ENCODE measurements at regions not wholly inside any gene's neighbourhood (a gene's known extent, or its start where the extent isn't known, plus 50 kb on each side); places are given as distances from the start of the nearest gene placed in this dataset.

DNA sequence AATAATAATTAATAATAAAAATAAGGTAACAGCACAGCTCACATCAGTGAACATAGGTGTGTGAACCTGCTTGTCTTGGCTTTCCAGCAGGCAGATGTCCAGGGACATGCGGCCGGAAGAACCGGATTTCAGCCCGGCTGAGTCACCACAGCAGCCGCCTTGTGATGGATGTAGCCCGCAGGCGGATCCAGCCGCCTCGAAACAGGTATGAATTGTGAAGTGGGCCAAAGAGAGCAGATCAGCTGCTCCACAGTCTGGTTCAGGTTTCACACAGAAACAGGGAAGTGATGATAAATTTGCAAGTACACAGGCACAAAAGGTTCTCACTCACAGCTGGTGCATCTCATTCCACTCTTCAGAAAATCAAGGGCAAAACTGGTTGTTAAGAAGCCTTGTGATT lies 55.1 kb downstream of the ID4 start:
- H3K27ac ChIP-seq = peak overlapping the region in 3 of 4 donors; percentile 10 to 79 (median 77)
- peaks cover 0 to 36% (median 4%) of the 10 kb centered on the region in 3 donors for H3K4me1 ChIP-seq
- no peaks in the 10 kb centered on the region for H3K36me3 ChIP-seq
- no peak for DNase-seq
- WGBS, 2 donors = 35 to 36% methylated on average over 9 of the region's 9 CpGs
- intact Hi-C loops (cut with DNase I) = no loop called here
- H3K4me3 ChIP-seq = no peak overlapping the region
- no peaks in the 10 kb centered on the region for H3K9me3 ChIP-seq
- no peak for TF ChIP-seq POLR2A (IDR thresholded peaks at IDR 0.05)
- TF ChIP-seq, protein P1, sequence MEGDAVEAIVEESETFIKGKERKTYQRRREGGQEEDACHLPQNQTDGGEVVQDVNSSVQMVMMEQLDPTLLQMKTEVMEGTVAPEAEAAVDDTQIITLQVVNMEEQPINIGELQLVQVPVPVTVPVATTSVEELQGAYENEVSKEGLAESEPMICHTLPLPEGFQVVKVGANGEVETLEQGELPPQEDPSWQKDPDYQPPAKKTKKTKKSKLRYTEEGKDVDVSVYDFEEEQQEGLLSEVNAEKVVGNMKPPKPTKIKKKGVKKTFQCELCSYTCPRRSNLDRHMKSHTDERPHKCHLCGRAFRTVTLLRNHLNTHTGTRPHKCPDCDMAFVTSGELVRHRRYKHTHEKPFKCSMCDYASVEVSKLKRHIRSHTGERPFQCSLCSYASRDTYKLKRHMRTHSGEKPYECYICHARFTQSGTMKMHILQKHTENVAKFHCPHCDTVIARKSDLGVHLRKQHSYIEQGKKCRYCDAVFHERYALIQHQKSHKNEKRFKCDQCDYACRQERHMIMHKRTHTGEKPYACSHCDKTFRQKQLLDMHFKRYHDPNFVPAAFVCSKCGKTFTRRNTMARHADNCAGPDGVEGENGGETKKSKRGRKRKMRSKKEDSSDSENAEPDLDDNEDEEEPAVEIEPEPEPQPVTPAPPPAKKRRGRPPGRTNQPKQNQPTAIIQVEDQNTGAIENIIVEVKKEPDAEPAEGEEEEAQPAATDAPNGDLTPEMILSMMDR (IDR thresholded peaks at IDR 0.05) = no peak
- H3K27me3 ChIP-seq = no peaks in the 10 kb centered on the region

DNA sequence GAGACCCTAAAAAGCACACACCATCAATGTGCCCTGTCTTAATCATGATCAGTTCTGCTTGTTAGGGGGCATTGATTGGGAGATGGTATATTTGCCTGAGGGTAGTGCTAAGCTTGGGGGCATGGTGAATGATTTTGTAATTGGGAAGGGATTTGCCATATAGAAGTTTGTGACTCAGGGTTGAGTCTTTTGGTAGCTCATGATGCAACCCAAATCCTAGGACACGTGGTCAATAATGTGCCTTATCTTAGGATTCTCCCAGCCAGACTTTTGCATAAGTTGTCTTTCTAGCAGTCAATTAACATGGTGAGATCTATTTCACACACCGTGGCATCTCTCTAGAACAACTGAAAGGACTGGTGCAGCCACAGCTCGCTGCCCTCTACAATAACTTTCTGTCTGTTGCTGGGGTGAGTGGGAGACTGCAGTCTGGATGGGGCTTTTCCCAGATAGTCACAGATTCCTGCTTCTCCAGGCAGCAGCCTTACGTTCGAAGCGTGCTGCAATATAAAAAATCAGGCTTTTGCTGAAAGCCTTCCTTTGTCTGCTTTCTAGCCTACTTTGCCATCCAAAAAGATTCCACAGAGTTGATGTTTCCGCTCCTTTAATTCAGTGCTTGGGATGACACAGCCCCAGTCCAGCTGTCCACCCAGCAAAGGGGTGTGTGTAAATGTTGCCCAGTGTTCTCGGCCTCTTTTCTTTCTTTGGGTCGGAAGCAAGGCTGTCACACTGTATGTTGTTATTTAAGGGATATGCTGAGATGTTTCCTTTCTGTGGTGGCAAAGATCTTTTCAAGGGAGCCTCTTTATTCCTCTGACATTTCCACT lies 58.9 kb downstream of the ID4 start:
- no peak for DNase-seq
- no peak overlapping the region for H3K4me3 ChIP-seq
- intact Hi-C loops (cut with DNase I) = no loop called here
- no peaks in the 10 kb centered on the region for H3K27me3 ChIP-seq
- H3K9me3 ChIP-seq = no peaks in the 10 kb centered on the region
- 74 to 77% methylated on average over 9 of the region's 9 CpGs for WGBS, 2 donors
- no peaks in the 10 kb centered on the region for H3K36me3 ChIP-seq
- peaks cover 0 to 19% (median 4%) of the 10 kb centered on the region in 3 donors for H3K4me1 ChIP-seq
- TF ChIP-seq, protein P1 (IDR thresholded peaks at IDR 0.05) = no peak
- no peak for TF ChIP-seq POLR2A (IDR thresholded peaks at IDR 0.05)
- H3K27ac ChIP-seq = no peak overlapping the region

- H3K36me3 ChIP-seq = no peaks in the 10 kb centered on the region
- H3K9me3 ChIP-seq = no peaks in the 10 kb centered on the region
- 69 to 100% methylated on average over 1 to 2 of the region's 2 CpGs for WGBS, 2 donors
- H3K4me3 ChIP-seq = no peak overlapping the region
- TF ChIP-seq, protein P1 (IDR thresholded peaks at IDR 0.05) = no peak
- no peak for TF ChIP-seq POLR2A (IDR thresholded peaks at IDR 0.05)
- no peak for DNase-seq
- H3K4me1 ChIP-seq = peaks cover 0 to 13% (median 4%) of the 10 kb centered on the region in 3 donors
- intact Hi-C loops (cut with DNase I) = no loop called here
- no peaks in the 10 kb centered on the region for H3K27me3 ChIP-seq
- no peak overlapping the region for H3K27ac ChIP-seq
Observed at GRCh38 chr6:19896693-19897010, 59.5 kb downstream of the ID4 start.

DNA sequence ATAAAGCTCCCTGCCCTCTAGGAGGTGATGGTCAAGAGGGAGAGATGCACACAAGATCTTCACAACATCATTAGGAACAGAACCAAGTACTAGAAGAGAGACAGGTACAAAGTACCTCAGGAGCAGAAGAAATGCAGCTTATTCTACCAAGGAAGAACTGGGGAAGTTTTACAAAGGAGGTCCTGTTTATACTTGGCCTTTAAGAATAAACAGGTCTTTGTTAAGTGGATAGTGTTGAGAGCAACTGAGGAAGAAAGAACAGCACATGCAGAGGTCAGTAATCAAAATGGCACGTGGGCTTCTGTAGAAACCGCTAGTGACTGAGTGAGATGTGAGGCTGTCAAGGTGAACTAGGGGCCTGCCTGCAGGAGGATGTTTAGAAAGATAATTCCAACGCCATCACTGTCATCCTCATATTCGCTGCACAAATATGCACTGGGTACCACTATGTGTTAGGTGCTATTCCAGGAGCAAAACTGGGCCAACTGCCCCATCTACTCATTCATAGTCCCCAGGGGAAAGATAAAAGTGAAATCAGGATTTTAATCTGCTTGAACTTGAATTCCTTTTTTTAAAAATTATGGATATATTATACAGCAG lies 61.1 kb downstream of the ID4 start:
- H3K27me3 ChIP-seq = no peaks in the 10 kb centered on the region
- intact Hi-C loops (cut with DNase I) = no loop called here
- no peaks in the 10 kb centered on the region for H3K36me3 ChIP-seq
- H3K27ac ChIP-seq = no peak overlapping the region
- WGBS, 2 donors = 77 to 81% methylated on average over 4 of the region's 4 CpGs
- H3K4me3 ChIP-seq = no peak overlapping the region
- no peak for DNase-seq
- TF ChIP-seq, protein P1 (IDR thresholded peaks at IDR 0.05) = no peak
- TF ChIP-seq POLR2A (IDR thresholded peaks at IDR 0.05) = no peak
- H3K9me3 ChIP-seq = no peaks in the 10 kb centered on the region
- no peaks in the 10 kb centered on the region for H3K4me1 ChIP-seq

- no peaks in the 10 kb centered on the region for H3K36me3 ChIP-seq
- intact Hi-C loops (cut with DNase I) = no loop called here
- DNase-seq = no peak
- 64 to 89% methylated on average over 4 of the region's 4 CpGs for WGBS, 2 donors
- TF ChIP-seq POLR2A (IDR thresholded peaks at IDR 0.05) = no peak
- TF ChIP-seq, protein P1 (IDR thresholded peaks at IDR 0.05) = no peak
- peaks cover 0 to 6% (median 0%) of the 10 kb centered on the region in 3 donors for H3K4me1 ChIP-seq
- H3K27me3 ChIP-seq = no peaks in the 10 kb centered on the region
- no peak overlapping the region for H3K27ac ChIP-seq
- no peaks in the 10 kb centered on the region for H3K9me3 ChIP-seq
- H3K4me3 ChIP-seq = no peak overlapping the region
Observed at GRCh38 chr6:19902201-19902600, 65.0 kb downstream of the ID4 start.

Measured in esophagus squamous epithelium (tissue), 5 donors.